Peyer's patch (tissue), 4 donors: ENCODE measurements at regions not wholly inside any gene's neighbourhood (a gene's known extent, or its start where the extent isn't known, plus 50 kb on each side); places are given as distances from the start of the nearest gene placed in this dataset.

Experiments used
- CTCF ChIP-seq, 6 experiments: fragments of 450-650 bp in 4 of 6; fragments of 200-600 bp in 2 of 6; sonication (generic) in 1 of 6; IDR thresholded peaks; one replicate each; pipeline ENCODE4 v1.5.1; 2017 to 2019; ENCODE audit warnings: antibody characterized with exemption in 6 of 6, mild to moderate bottlenecking in 3 of 6, moderate library complexity in 1 of 6
- POLR2A ChIP-seq, 2 donors: fragments of 450-650 bp; IDR thresholded peaks; one replicate each; pipeline ENCODE4 v1.5.1; 2017; ENCODE audit warnings: antibody characterized with exemption in 2 of 2, mild to moderate bottlenecking in 2 of 2, moderate library complexity in 2 of 2

GRCh38 chr1:208809876-208810275 lies 565.7 kb upstream of the PLXNA2 start:
- TF ChIP-seq CTCF (IDR thresholded peaks at IDR 0.05) (no peak), POLR2A (IDR thresholded peaks at IDR 0.05) (no peak)
